Activated B cell treated with CpG ODN at 0.5 μM for 24 hours (primary cell): ENCODE measurements at regions not wholly inside any gene's neighbourhood (a gene's known extent, or its start where the extent isn't known, plus 50 kb on each side); places are given as distances from the start of the nearest gene placed in this dataset.

Experiments
- ATAC-seq: fragments of 200-7000 bp; cut with Tn5 transposase; one replicate; pipeline ENCODE4 v1.10.0; 2021; ENCODE audit warnings: low read depth, mild to moderate bottlenecking, moderate library complexity
- CTCF ChIA-PET: fragments of 350-600 bp; sonication (Branson Sonifier 250); formaldehyde crosslinking; loops from one replicate; lab custom pipeline; 2021; ENCODE audit warnings: antibody characterized with exemption; lab: Charles Lee
- POLR2A ChIA-PET: fragments of 350-600 bp; sonication (Branson Sonifier 250); formaldehyde crosslinking; loops from one replicate; lab custom pipeline; 2021; ENCODE audit warnings: antibody characterized with exemption; lab: Charles Lee
- DNase-seq: peaks from one replicate; pipeline ENCODE4 v3.0.0; 2022
- H3K27ac Mint-ChIP-seq: one replicate; pipeline ENCODE4 v1.8.0; 2020; ENCODE audit warnings: mixed read lengths
- H3K27me3 Mint-ChIP-seq: one replicate; pipeline ENCODE4 v1.8.0; 2021; ENCODE audit warnings: mixed read lengths
- H3K36me3 Mint-ChIP-seq: one replicate; pipeline ENCODE4 v1.8.0; 2021; ENCODE audit warnings: low read depth, mixed read lengths
- H3K4me1 Mint-ChIP-seq: one replicate; pipeline ENCODE4 v1.8.0; 2021; ENCODE audit warnings: mixed read lengths
- H3K4me3 Mint-ChIP-seq: one replicate; pipeline ENCODE4 v1.8.0; 2020; ENCODE audit warnings: mild to moderate bottlenecking, mixed read lengths
- H3K9me3 Mint-ChIP-seq: one replicate; pipeline ENCODE4 v1.8.0; 2020; ENCODE audit warnings: mixed read lengths
- CTCF ChIP-seq: fragments of 200-600 bp; IDR thresholded peaks from one replicate; pipeline ENCODE4 v1.8.0; 2022; ENCODE audit warnings: antibody characterized with exemption, mild to moderate bottlenecking
- intact Hi-C: fragments of 100-400 bp; cut with micrococcal nuclease; formaldehyde crosslinking; loops from one replicate; pipeline ENCODE4 v1.15.1; 2024

DNA sequence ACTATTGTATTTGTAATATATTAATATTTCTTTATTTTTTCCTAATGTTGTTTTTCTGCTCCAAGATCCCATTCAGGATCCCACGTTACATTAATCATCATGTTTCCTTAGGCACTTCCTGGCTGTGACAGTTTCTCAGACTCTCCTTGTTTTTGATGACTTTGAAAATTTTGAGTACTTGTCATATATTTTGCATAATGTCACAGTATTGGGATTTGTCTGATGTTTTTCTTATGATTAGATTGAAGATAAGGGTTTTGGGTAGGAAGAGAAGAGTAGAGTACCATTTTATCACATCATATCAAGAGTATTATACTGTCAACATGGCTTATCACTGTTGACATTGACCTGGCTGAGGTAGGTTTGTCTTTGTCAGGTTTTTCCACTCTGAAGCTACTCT, 146.3 kb upstream of the TPK1 start:
- no peak for TF ChIP-seq CTCF
- intact Hi-C loops, result no loop called here
- H3K4me1 Mint-ChIP-seq, result no peaks in the 10 kb centered on the region
- DNase-seq (no peak), ATAC-seq (no peak)
- no peaks in the 10 kb centered on the region for H3K9me3 Mint-ChIP-seq
- ChIA-PET POLR2A (no interaction called here), CTCF (no interaction called here)
- no peaks in the 10 kb centered on the region for H3K36me3 Mint-ChIP-seq
- H3K4me3 Mint-ChIP-seq, result no peak overlapping the region
- H3K27ac Mint-ChIP-seq, result no peak overlapping the region
- no peaks in the 10 kb centered on the region for H3K27me3 Mint-ChIP-seq

DNA sequence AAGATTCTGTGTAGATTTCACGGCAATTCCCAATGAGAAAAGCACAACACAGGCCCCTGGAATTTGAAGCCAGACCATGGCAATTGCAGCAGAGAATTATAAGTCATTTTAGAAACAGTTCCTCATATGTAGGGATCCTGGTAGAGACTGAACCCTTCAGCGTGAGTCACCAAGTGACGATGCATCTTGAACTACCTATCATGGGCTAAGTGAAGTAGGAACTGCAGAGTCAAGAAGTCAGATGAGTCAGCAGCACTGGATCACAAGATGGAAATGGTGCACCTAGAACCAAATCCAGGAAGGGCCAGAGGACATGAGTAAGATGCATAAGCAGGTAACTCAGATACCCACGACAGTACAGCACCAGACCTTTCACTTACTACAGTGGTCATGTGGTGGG, 140.0 kb upstream of the TPK1 start:
- ChIA-PET CTCF (no interaction called here), POLR2A (no interaction called here)
- Mint-ChIP-seq H3K9me3 (no peaks in the 10 kb centered on the region), H3K27ac (no peak overlapping the region), H3K36me3 (no peaks in the 10 kb centered on the region), H3K4me3 (no peak overlapping the region), H3K4me1 (no peaks in the 10 kb centered on the region), H3K27me3 (peaks cover 2% of the 10 kb centered on the region)
- ATAC-seq (no peak), DNase-seq (no peak)
- intact Hi-C loops, result no loop called here
- no peak for TF ChIP-seq CTCF

- Mint-ChIP-seq H3K9me3 (no peaks in the 10 kb centered on the region), H3K27me3 (peaks cover 2% of the 10 kb centered on the region), H3K27ac (no peak overlapping the region), H3K4me3 (no peak overlapping the region), H3K4me1 (no peaks in the 10 kb centered on the region), H3K36me3 (no peaks in the 10 kb centered on the region)
- intact Hi-C loops, result no loop called here
- DNase-seq (no peak), ATAC-seq (no peak)
- ChIA-PET CTCF (no interaction called here), POLR2A (no interaction called here)
- no peak for TF ChIP-seq CTCF
Observed at GRCh38 chr7:144969787-144970186, 133.9 kb upstream of the TPK1 start.

DNA sequence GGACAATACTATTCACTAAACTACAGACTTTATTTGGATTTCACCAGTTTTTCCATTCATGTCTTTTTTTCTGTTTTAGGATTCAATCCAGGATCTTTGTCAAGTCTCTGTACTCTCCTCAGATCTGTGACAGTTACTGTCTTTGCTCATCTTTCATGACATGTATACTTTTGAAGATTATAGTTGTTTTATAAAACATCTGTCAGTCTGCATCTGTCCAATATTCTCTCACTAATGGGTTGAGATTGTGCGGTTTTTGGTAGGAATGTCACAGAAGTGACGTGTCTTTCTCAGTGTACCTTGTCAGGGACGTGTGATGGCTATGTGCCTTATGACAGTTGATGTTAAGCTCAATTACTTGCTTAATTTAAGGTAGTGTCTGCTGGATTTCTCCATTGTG, 124.9 kb upstream of the TPK1 start:
- ChIA-PET POLR2A (no interaction called here), CTCF (no interaction called here)
- H3K4me3 Mint-ChIP-seq, result no peak overlapping the region
- no peaks in the 10 kb centered on the region for H3K4me1 Mint-ChIP-seq
- peaks cover 3% of the 10 kb centered on the region for H3K27me3 Mint-ChIP-seq
- ATAC-seq (no peak), DNase-seq (no peak)
- no peak overlapping the region for H3K27ac Mint-ChIP-seq
- H3K9me3 Mint-ChIP-seq, result no peaks in the 10 kb centered on the region
- intact Hi-C loops, result no loop called here
- no peaks in the 10 kb centered on the region for H3K36me3 Mint-ChIP-seq
- TF ChIP-seq CTCF, result no peak

DNA sequence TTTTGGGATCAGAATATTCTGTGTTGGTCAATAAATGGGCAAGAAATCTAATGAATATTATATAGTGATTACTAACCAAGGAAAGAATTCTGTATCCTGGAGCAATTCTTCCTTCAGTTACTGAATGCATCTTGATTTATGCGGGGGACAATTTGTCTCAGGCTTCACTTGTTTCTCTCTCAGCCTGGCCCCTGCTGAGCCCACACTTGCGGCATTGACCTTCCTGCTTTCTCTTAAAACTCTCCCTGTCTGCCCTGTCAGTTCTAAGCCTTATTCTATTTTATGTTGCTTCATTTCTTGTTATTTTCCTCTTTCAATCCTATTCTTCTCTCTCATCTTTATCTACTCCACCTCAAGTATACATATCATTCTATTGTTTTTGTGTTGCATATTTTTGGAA, 122.1 kb upstream of the TPK1 start:
- Mint-ChIP-seq H3K4me1 (no peaks in the 10 kb centered on the region), H3K36me3 (no peaks in the 10 kb centered on the region), H3K9me3 (peaks cover 7% of the 10 kb centered on the region), H3K27me3 (peaks cover 3% of the 10 kb centered on the region), H3K27ac (no peak overlapping the region), H3K4me3 (no peak overlapping the region)
- ATAC-seq (no peak), DNase-seq (no peak)
- ChIA-PET CTCF (no interaction called here), POLR2A (no interaction called here)
- intact Hi-C loops, result no loop called here
- TF ChIP-seq CTCF, result no peak
